AG04450 (cell line): ENCODE measurements at regions not wholly inside any gene's neighbourhood (a gene's known extent, or its start where the extent isn't known, plus 50 kb on each side); places are given as distances from the start of the nearest gene placed in this dataset.
"Not testable (repeated sequence)": the region's sequence is repeated elsewhere in the genome, so short reads cannot be mapped to it uniquely, and the experiment has no call there.

ENCODE experiments used
- CTCF ChIA-PET: fragments of 300-600, 350-600 bp; formaldehyde crosslinking; extraction: SDS; loops from one replicate; lab custom pipeline; 2022; ENCODE audit warnings: antibody characterized with exemption, inconsistent platforms; lab: Charles Lee
- POLR2A ChIA-PET: fragments of 350-600 bp; formaldehyde crosslinking; extraction: SDS; loops from one replicate; lab custom pipeline; 2021; ENCODE audit warnings: antibody characterized with exemption, inconsistent platforms; lab: Yijun Ruan, JAX
- DNase-seq: peaks from one replicate; pipeline ENCODE4 v3.0.0-alpha.2; 2011; ENCODE audit warnings: low read depth, low spot score
- H3K27ac ChIP-seq: one replicate; pipeline ENCODE4 v1.5.1; 2012; ENCODE audit warnings: low read depth, low read length, control low read depth
- H3K27me3 ChIP-seq: one replicate; pipeline ENCODE4 v1.6.0; 2012; ENCODE audit warnings: low read length; ENCODE audit not compliant: control insufficient read depth, insufficient read depth
- H3K4me3 ChIP-seq: 2 replicates; pipeline ENCODE4 v1.5.1; 2011; ENCODE audit warnings: mild to moderate bottlenecking, low read depth, low read length, control low read depth
- H3K9me3 ChIP-seq: 2 replicates; pipeline ENCODE4 v1.5.1; 2012; ENCODE audit warnings: low read length; ENCODE audit not compliant: control insufficient read depth, insufficient read depth
- CTCF ChIP-seq: IDR thresholded peaks from 2 replicates; pipeline ENCODE4 v1.5.1; 2011; ENCODE audit warnings: low read depth, low read length, control low read depth, inconsistent platforms

- CTCF ChIA-PET: no interaction called here
- DNase-seq: no peak
- TF ChIP-seq CTCF: no peak
- Histone ChIP-seq H3K9me3 (no peaks in the 10 kb centered on the region), H3K27me3 (no peaks in the 10 kb centered on the region), H3K27ac (no peak overlapping the region), H3K4me3 (no peak overlapping the region)
- POLR2A ChIA-PET: no interaction called here
Observed at GRCh38 chr21:24486973-24487372, 1120.3 kb downstream of the MRPL39 start.

- DNase-seq, H3K4me3 ChIP-seq, CTCF ChIA-PET, POLR2A ChIA-PET, H3K9me3 ChIP-seq, H3K27me3 ChIP-seq, H3K27ac ChIP-seq: not testable (repeated sequence)
Observed at GRCh38 chr21:24483361-24483760, 1123.9 kb downstream of the MRPL39 start.

GRCh38 chr21:24470852-24471251 lies 1136.4 kb downstream of the MRPL39 start:
- Histone ChIP-seq H3K9me3 (no peaks in the 10 kb centered on the region), H3K4me3 (no peak overlapping the region), H3K27ac (no peak overlapping the region), H3K27me3 (no peaks in the 10 kb centered on the region)
- ChIA-PET POLR2A (no interaction called here), CTCF (no interaction called here)
- TF ChIP-seq CTCF: no peak
- no peak for DNase-seq

GRCh38 chr21:24456358-24456757 lies 1150.9 kb downstream of the MRPL39 start:
- Histone ChIP-seq H3K27ac (no peak overlapping the region), H3K4me3 (no peak overlapping the region), H3K27me3 (no peaks in the 10 kb centered on the region), H3K9me3 (no peaks in the 10 kb centered on the region)
- POLR2A ChIA-PET: no interaction called here
- CTCF ChIA-PET: no interaction called here
- no peak for DNase-seq
- no peak for TF ChIP-seq CTCF

GRCh38 chr21:24450119-24450518 lies 1157.2 kb downstream of the MRPL39 start:
- POLR2A ChIA-PET: no interaction called here
- CTCF ChIA-PET: no interaction called here

More at GRCh38 chr21:24450119-24450518, 1157.2 kb downstream of the MRPL39 start:
- DNase-seq: no peak
- no peak overlapping the region for H3K4me3 ChIP-seq
- H3K27ac ChIP-seq: no peak overlapping the region
- no peaks in the 10 kb centered on the region for H3K27me3 ChIP-seq
- TF ChIP-seq CTCF: no peak
- H3K9me3 ChIP-seq: no peaks in the 10 kb centered on the region
